Nephron (organoid): ENCODE measurements at regions not wholly inside any gene's neighbourhood (a gene's known extent, or its start where the extent isn't known, plus 50 kb on each side); places are given as distances from the start of the nearest gene placed in this dataset.

Source experiments
- H3K27ac Mint-ChIP-seq, 3 experiments: 2 replicates each; pipeline ENCODE4 v1.8.0; 2020; ENCODE audit warnings: mixed read lengths in 3 of 3, mild to moderate bottlenecking in 2 of 3, moderate library complexity in 1 of 3
- H3K27me3 Mint-ChIP-seq: 2 replicates; pipeline ENCODE4 v1.8.0; 2021; ENCODE audit warnings: low read depth, mild to moderate bottlenecking, moderate library complexity, mixed read lengths
- H3K36me3 Mint-ChIP-seq: 2 replicates; pipeline ENCODE4 v1.8.0; 2020; ENCODE audit warnings: low read depth, mixed read lengths
- H3K4me1 Mint-ChIP-seq: 2 replicates; pipeline ENCODE4 v1.8.0; 2020; ENCODE audit warnings: mixed read lengths
- H3K4me3 Mint-ChIP-seq, 3 experiments: 2 replicates each; pipeline ENCODE4 v1.8.0; 2020; ENCODE audit warnings: mild to moderate bottlenecking in 3 of 3, mixed read lengths in 3 of 3, moderate library complexity in 2 of 3
- H3K9me3 Mint-ChIP-seq: 2 replicates; pipeline ENCODE4 v1.8.0; 2020; ENCODE audit warnings: mixed read lengths
- CTCF ChIP-seq, 3 experiments: fragments of 200-600 bp; sonication (generic); IDR thresholded peaks; one replicate each; pipeline ENCODE4 v1.5.0; 2021; ENCODE audit warnings: antibody characterized with exemption in 3 of 3; ENCODE audit not compliant: unreplicated experiment in 3 of 3

- TF ChIP-seq CTCF (IDR thresholded peaks at IDR 0.05; ENCODE audit: unreplicated experiment in 3 of 3): no peak
- peaks cover 32% of the 10 kb centered on the region for H3K9me3 Mint-ChIP-seq
- H3K27ac Mint-ChIP-seq: no peak overlapping the region
- peaks cover 4% of the 10 kb centered on the region for H3K36me3 Mint-ChIP-seq
- H3K4me3 Mint-ChIP-seq: no peak overlapping the region
- peaks cover 5% of the 10 kb centered on the region for H3K4me1 Mint-ChIP-seq
- peaks cover 4% of the 10 kb centered on the region for H3K27me3 Mint-ChIP-seq
These were observed 443.4 kb downstream of the TBC1D4 start for GRCh38 chr13:75038393-75039113.

- no peaks in the 10 kb centered on the region for H3K27me3 Mint-ChIP-seq
- no peaks in the 10 kb centered on the region for H3K4me1 Mint-ChIP-seq
- H3K36me3 Mint-ChIP-seq: peaks cover 5% of the 10 kb centered on the region
- H3K27ac Mint-ChIP-seq: no peak overlapping the region
- TF ChIP-seq CTCF (IDR thresholded peaks at IDR 0.05; ENCODE audit: unreplicated experiment in 3 of 3): no peak
- no peak overlapping the region for H3K4me3 Mint-ChIP-seq
- H3K9me3 Mint-ChIP-seq: peaks cover 18% of the 10 kb centered on the region
These were observed 456.0 kb downstream of the TBC1D4 start for GRCh38 chr13:75025956-75026355.

GRCh38 chr13:75024602-75025001 lies 457.4 kb downstream of the TBC1D4 start:
- TF ChIP-seq CTCF (IDR thresholded peaks at IDR 0.05; ENCODE audit: unreplicated experiment in 3 of 3): no peak

GRCh38 chr13:75023609-75024008 lies 458.4 kb downstream of the TBC1D4 start:
- Mint-ChIP-seq H3K4me1 (no peaks in the 10 kb centered on the region), H3K27me3 (no peaks in the 10 kb centered on the region), H3K9me3 (peaks cover 8% of the 10 kb centered on the region), H3K36me3 (peaks cover 3% of the 10 kb centered on the region), H3K27ac (no peak overlapping the region), H3K4me3 (no peak overlapping the region)
- TF ChIP-seq CTCF (IDR thresholded peaks at IDR 0.05; ENCODE audit: unreplicated experiment in 3 of 3): no peak

More at GRCh38 chr13:75024602-75025001, 457.4 kb downstream of the TBC1D4 start:
- no peaks in the 10 kb centered on the region for H3K27me3 Mint-ChIP-seq
- no peak overlapping the region for H3K27ac Mint-ChIP-seq
- no peak overlapping the region for H3K4me3 Mint-ChIP-seq
- peaks cover 5% of the 10 kb centered on the region for H3K36me3 Mint-ChIP-seq
- H3K4me1 Mint-ChIP-seq: no peaks in the 10 kb centered on the region
- H3K9me3 Mint-ChIP-seq: peaks cover 12% of the 10 kb centered on the region

- H3K27me3 Mint-ChIP-seq: peaks cover 3% of the 10 kb centered on the region
- H3K27ac Mint-ChIP-seq: no peak overlapping the region
- no peaks in the 10 kb centered on the region for H3K4me1 Mint-ChIP-seq
- no peaks in the 10 kb centered on the region for H3K36me3 Mint-ChIP-seq
- H3K9me3 Mint-ChIP-seq: peaks cover 4% of the 10 kb centered on the region
- TF ChIP-seq CTCF (IDR thresholded peaks at IDR 0.05; ENCODE audit: unreplicated experiment in 3 of 3): no peak
- no peak overlapping the region for H3K4me3 Mint-ChIP-seq
These were observed 460.8 kb downstream of the TBC1D4 start for GRCh38 chr13:75021151-75021550.

- peaks cover 4% of the 10 kb centered on the region for H3K9me3 Mint-ChIP-seq
- no peaks in the 10 kb centered on the region for H3K4me1 Mint-ChIP-seq
- no peak for TF ChIP-seq CTCF (IDR thresholded peaks at IDR 0.05; ENCODE audit: unreplicated experiment in 3 of 3)
- no peak overlapping the region for H3K4me3 Mint-ChIP-seq
- H3K27ac Mint-ChIP-seq: no peak overlapping the region
- peaks cover 3% of the 10 kb centered on the region for H3K27me3 Mint-ChIP-seq
- H3K36me3 Mint-ChIP-seq: no peaks in the 10 kb centered on the region
These were observed 465.7 kb downstream of the TBC1D4 start for GRCh38 chr13:75016225-75016624.
